SKM-1 (cell line): ENCODE measurements at regions not wholly inside any gene's neighbourhood (a gene's known extent, or its start where the extent isn't known, plus 50 kb on each side); places are given as distances from the start of the nearest gene placed in this dataset.

ENCODE experiments used
- DNase-seq: peaks from one replicate; lab custom pipeline; 2025; ENCODE audit not compliant: unreplicated experiment; lab: John Stamatoyannopoulos, UW

DNA sequence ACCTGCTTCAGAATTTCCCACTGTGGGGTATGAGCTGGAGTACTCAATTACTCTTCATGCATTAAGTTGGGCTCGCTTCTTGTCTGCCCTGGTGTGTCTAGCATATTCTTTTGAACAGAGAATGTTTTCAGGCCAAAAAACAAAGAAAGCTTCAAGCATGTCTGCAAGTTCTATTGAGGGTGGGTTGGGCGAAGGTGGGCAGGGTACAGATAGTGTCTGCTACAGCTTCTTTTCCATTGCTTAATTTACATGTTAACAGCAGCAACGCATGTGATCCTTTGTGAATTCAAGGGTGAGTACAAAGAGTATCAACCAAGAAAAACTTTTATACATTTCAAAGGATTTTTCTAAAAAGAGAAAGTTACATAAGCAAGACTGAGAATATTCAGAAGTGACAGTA lies 406.5 kb downstream of the IRS2 start:
- no peak for DNase-seq

DNA sequence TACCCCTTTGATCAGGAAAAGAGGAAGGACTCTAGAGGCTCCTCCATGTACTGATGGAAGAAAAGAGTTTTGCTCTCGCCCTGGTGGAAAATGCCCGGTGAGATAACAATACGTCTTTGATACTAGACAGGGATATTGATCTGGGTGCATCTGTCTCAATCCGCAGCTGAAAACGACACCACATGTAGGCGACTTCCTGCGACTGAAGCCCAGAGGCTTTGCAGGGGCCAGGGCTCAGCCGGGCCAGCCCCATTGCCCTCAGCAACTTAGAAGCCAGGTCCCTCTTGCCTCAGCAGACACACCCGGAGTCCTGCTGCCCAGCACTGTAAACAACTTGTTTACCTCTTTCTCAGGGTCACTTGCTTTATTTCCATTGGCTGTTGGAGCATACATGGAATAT lies 409.4 kb downstream of the IRS2 start:
- no peak for DNase-seq

DNA sequence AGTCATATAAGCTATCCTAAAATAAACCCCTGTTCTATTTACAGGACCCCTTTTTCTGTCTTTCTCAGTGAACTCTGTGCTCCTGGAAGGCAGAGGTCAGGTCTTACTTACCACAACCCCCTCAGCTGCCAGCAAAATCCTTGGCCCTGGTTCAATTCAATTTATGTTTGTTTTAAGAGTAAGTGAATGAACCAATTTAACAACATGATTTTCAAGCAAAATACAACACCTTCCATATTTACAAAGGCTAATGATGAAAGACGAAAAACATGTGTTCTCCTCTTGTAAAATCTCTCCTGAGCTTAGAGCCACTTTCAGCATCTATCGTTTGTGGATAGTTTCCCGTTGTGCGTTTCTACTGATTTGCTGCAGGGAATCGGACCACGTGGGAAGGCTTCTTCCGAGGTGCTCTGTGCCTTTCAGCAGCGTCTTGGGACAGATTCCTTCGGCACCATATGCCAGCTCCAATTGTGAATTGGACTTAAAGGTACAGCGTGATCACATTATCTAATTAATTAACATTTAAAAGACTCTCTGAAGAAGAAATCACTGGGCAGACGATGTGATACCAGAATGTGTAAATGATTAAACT lies 411.7 kb downstream of the IRS2 start:
- DNase-seq: no peak

DNA sequence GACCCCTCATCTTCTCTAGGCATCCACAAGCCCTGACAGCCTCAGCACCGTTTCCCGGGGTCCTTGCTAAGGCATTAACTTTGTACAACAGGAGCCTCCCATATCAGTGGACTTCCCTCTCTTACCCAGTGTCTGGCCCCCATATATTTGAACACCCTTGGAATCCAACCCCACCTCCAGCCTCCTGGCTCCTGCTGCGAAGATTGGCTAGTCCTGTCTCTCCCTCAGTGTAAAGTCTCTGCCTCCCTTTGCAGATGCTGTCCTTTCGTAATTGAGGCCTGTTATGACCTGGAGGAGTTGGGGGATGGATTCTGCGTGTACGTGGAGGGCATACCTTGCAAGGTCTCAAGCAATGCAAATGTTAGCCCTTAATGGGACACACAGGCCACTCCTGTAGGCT lies 413.7 kb downstream of the IRS2 start:
- DNase-seq: no peak

DNA sequence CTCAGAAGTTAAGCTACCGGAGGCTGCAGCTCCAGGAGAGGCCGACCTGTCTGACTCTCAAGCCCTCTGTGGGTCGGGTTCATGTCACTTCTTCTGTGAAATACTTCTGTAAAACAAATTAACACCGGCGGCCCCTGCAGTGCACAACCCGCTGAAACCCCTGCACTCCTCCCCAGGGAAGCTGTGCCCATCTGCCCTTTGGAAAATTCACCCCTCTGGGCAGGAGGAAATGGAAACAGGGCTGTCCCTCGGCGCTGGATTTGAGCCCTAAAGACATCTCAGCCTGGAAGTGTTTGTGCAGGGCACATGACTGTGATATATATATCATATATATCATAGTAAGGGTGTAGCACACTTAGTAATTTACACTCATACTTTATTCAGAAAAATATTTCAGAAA lies 415.3 kb downstream of the IRS2 start:
- no peak for DNase-seq

DNA sequence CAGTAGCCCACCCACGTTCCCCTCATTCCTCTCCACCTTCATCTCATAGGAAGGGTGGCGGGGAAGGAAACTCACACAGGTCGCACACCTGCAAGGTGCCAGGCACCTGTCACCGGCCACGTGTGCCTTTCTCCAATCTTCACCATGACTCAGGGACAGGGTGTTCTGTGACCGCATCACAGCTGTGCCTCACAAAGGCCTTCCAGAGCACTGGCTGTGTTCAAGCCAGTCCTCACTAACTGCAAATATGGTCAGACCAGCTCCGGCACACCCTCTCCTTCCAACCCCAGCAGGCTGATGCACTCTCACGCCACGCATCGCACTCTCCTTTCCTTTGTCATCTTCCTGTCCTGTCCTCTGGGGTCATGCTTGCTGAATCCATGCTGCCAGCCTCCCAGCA lies 415.9 kb downstream of the IRS2 start:
- no peak for DNase-seq

DNA sequence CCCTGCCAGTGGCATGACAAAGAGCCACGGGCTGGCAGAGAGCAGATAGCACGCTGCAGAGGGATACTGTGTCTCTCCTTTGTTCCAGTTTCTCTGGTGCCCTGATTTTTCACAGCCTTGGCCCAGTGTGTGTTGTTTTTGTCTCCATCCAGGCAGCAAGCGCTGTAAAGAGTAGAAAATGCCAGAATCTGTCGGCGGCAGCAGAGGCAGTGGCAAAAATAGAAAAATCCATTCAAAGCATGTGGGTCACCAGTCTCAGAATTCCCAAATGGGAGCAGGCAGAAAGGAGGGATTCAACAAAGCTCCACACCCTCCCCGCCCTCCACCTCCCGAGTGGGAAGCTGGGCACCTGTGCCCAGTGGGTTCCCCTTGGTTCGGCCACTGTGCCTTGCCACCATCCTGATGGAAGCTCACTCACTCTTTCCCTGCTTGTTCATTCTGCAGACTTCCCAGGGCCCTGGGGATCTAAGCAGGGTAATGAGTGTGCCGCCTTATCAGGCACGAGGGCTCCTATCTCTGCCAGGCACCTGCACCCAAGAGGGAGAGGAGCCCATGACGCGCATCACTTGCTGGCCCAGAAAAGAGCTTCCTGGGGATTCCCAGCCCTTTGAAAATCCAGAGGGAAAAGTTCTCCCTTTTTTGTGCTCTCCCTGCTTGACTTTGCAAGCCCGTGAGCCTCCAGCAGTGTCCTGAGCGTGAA lies 416.9 kb downstream of the IRS2 start:
- no peak for DNase-seq

DNA sequence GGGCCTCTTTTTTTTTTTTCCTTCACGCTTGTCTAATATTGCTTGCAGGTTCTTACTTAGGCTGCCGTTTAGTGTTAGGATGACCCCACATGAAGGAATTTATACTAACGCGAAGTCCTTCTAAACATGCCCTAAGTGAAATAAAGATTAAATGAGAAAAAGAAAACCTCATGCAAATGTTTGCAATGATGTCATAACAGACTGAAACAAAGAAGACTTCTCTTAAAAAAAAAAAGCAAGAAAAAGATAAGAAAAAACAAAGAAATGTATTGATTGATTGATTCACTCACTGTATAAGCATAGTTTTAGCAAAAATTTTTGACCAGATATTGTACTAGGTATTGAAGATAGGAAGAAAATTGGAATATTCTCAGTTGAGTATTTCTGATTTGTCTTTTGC lies 418.2 kb downstream of the IRS2 start:
- no peak for DNase-seq

DNA sequence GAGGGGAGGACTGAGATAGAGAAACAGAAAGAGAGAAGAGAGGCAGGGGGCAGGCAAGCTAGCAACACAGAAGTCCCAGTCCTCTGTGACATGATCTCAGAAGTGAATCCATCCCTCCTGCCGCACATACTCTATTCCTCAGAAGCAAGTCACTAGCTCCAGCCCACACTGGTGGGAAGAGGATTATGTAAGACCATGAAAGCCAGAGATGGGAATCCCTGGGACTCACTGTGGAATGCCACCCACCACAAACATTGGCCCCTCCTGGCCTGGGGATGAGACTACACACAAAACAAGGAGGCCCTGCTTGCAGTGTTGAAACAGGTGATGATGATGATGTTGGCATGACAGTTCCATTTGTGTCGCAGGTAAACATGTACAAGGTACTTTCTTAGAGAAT lies 419.9 kb downstream of the IRS2 start:
- no peak for DNase-seq

DNA sequence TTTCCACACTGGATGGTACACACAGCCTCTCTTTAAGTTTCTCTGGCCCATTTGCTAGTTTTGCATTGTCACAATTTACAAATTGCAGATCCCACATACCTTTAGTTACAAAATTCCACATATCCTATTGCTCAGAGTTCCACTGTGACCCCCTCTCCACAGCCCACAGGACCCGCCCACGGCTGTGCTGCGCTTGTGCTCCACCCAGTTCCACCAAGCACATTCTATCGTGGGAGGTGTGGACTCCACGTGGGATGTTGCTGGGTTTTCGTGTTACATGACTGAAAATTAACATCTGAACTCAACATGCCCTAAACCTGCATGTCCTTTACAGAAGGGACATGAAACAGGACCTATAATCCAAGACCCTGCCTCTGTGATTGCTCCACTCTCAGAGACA lies 423.0 kb downstream of the IRS2 start:
- DNase-seq: no peak

DNA sequence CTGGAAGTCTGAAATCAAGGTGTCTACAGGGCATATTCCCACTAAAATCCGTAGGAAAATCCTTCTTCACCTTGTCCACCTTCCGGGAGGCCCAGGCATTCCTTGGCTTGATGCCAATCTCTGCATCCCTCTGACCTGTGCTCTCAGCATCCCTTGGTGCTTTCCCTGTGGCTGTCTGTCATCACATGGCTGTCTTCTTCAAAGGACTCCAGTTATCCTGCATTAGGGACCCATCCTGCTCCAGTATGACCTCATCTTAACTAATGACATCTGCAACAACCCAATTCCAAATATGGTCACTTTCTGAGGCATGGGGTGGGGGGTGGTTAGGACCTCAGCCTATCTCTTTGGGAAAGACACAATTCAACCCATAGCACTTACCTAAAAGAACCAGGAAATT lies 423.8 kb downstream of the IRS2 start:
- no peak for DNase-seq

DNA sequence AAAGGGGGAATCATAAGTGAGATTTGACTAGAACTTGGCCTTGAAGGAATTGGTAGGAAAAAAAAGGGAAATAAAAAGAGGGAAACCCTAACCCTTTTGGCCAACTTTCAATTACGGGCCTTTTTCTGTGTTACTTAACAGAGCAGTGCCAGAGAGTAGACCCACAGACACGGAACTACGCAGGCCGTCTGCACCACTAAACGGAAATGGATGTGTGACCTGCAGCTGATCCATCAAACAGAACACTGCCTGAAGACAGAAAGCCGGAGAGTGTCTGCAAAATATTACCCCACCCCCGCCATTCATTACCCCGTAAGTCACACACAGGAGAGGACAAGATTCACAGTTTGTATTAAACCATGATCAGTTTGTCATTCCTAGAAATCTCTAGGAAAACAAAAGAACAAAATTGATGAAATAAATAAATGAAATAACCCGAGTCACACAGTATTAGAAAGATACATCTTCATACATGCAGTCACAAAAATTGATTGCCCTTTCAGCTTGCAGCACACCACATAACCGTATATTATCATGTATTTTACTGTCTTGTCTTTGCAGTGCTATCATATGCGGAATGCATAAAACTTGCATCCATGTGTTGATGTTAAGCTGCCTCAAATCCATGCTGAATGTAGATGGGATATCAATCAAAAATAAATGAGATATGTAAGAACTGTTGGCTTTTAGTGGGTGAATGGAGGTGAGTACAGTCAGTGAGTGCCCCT lies 424.7 kb downstream of the IRS2 start:
- peak; percentile 77 for DNase-seq

DNA sequence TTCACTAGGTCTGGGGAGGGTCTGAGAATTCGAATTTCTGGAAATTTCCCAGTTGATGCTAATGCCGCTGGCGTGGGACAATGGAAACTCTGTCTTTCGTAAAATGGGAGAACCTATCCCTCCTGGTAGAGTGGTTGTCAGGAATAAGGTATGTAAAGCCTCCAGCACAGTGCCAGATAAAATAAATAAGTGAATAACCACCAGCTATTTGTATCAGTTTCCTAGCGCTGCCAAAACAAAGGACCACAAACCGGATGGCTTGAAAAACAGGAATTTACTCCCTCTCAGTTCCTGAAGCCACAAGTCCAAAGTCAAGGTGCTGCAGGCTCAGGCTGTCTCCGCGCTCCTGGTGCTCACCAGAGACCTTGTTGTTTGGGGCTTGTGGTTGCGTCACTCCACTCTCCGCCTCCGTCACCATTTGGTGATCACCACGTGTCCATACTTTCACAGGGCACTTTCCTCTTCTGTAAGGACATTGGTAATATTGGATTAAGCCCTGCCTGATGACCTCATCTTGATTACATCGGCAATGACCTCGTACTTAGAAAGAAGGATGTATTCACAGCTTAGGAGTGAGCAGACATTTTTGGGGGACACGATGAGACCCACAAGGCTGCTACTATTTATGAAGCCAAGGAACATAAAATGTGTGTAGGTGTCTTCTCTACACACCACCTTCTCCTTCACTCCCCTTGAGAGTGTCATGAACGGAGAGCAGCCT lies 428.5 kb downstream of the IRS2 start:
- no peak for DNase-seq

DNA sequence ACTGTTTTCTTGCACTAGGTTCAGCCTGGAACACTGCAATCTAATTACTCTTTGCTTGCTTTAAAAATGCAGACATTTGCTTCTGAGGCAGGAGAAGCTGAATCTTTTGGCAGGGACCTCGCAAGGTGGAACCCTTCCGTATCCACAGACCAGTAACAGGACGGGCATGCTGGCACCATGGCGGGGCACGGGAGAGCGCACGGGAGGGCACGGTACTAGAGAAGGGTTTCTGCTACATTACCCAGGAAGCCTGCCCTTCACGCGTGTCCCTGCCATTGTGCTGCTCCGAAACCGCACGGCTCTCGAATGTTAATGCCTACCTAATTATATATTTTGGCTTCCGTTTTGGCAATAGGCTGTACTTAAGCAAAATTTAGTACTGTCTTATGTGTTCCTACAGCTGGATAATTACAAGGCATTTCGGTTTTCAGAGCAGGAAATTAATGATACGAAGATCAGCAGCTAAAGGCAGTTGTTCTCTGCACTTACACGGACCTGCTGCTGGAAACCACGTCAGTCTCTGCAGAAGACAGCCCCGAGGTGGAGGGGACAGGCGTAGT lies 430.4 kb downstream of the IRS2 start:
- no peak for DNase-seq

DNA sequence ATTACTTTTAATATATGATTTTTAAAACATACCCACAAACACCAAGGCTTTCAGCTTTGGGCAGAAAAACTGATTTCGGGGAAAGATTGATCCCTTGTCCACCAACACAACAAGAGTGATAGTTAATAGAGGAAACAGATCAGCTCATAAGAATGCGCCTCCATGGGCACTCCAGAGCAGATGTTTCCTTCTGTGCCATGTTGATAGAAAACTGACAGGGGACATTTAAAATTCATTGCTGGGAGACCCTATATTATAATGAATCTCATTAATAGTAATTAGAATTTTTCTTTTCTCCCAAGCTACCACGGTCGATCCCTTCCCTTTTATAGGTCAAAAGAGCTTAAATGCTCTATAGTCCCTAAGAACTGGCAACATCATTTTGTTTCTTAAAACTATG lies 431.2 kb downstream of the IRS2 start:
- no peak for DNase-seq

DNA sequence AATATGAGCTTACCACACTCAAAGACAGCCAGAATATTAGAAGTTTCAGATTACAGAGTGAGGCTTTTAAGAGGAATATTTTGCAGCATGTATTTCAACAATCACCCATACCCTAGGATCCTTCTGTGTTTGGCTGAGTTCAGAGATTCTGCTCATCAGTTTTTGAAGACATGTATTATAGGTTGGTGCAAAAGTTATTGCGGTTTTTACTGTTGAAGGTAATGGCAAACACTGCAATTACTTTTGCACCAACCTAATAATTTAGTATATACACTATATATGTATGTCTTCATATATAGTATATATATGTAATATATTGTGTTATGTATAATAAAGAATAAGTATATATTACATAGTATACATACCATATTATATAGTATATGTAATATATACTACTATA lies 435.1 kb downstream of the IRS2 start:
- DNase-seq: no peak

DNA sequence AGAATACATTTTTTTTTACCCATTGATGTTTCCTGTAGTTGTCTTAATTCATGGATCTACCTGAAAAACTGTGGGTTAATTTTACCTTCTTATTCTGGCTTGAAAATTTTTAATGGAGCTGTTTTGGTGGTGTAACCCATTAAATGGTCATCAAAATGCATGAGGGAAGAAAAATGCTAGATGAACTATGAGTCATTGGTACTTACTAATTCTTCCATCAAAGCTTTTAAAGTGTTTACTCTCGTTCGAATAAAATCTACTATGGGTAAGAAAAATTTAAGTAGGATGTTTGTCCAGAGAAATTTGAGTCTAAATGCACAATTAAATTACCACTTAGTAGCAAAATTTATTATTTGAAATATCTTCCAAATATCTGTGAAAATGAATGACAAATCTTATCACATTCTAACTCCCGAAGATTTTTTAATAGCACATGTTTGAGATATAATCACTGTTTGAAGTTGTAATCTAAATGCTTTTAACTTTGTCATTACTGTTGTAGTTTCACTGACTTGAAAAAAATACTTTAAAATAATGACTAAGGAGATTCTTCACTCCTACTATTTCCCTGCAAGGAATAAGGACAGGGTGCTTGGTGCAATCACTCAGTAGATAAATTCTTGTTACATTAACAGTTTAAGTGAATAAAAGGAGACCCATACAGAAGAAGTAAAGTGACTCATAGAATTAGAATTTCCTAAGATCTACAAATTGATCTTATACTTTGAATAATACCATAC lies 437.7 kb downstream of the IRS2 start:
- no peak for DNase-seq

DNA sequence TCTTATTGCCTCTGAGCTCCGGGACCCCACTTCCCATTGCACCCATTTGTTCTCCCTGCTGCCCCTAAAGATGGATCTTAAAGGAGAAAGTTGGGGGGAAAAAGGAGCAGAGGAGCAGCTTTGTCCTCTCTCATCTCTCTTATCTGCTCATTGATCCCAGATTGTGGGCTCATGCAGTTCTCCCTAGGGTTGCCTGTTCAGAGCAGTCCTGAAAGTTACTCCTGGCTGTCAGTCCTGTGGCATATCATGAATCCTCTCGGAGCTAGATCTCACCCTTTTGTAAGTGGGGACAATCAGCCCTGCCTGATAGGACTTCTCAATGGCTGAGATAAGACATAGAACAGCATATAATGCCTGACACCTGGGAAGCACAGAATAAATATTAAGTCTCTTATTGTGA lies 440.3 kb downstream of the IRS2 start:
- DNase-seq: no peak

DNA sequence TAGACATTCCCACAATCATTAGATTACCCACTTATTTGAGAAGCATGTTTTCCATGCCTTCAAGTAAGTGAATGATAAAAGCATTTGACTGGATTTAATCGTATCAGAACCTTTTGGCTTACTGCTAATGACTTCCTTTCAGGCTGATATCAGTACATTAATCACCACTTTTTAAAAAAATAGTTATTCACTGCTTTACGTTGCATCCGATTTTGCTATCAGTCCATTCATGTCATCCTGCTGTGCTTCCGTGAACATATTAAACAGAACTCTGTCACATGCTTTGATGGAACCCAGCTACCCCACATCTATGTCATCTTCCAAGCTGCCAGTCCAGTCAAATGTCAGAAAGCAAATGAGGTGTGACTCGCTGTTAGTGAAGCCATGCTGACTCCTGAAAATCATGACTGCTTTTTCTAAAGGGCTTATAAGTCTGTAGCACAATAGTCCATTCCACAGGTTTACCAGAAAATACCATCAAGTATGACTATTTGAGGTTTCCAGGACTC lies 440.9 kb downstream of the IRS2 start:
- DNase-seq: no peak

DNA sequence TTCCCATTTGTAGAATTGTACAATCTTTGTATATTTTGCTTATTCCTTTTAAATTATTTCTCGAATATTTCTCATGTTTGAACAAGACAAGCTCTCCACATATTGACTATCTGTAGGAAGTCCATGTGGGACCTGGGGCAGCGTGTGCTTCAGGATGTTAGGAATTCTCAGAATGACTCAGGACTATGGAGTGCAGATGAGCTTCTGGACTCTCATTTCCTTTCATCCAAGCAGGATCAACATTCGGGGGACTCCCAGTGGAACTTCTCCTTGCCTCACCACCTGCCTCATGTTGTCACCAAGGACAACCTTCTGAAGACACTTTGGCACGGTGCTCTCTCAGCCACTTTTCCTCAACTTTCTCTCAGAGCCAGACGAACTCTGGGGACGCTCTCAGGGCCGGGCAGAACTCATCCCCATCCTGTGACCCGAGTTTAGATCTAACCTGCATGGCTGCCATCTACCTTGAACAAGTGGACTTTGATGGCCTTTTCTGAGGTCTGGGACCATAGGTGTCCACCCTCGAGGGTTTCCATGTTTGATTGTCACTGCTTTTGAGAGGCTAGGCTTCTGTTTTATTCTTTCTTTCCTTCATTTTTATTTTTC lies 441.7 kb downstream of the IRS2 start:
- DNase-seq: no peak
